SK-N-SH (cell line): ENCODE measurements at regions not wholly inside any gene's neighbourhood (a gene's known extent, or its start where the extent isn't known, plus 50 kb on each side); places are given as distances from the start of the nearest gene placed in this dataset.
A peak's percentile ranks its signal among the peaks of the same experiment; 100 is the strongest.

Source experiments
- CTCF ChIA-PET: fragments of 300-600, 350-600 bp; formaldehyde crosslinking; extraction: SDS; loops from one replicate; lab custom pipeline; 2021; lab: Yijun Ruan, JAX
- POLR2A ChIA-PET: fragments of 350-600 bp; sonication (Branson Sonifier 250); formaldehyde crosslinking; extraction: SDS; loops from one replicate; lab custom pipeline; 2020; ENCODE audit warnings: antibody characterized with exemption, inconsistent platforms; lab: Yijun Ruan, JAX
- DNase-seq: peaks from one replicate; pipeline ENCODE4 v3.0.0; 2012
- H2AFZ ChIP-seq: fragments of 200-600 bp; sonication (generic); 2 replicates; pipeline ENCODE4 v1.8.1; 2016; ENCODE audit warnings: antibody characterized with exemption, mild to moderate bottlenecking, low read depth
- H3F3A ChIP-seq: fragments of 200-600 bp; sonication (generic); replicated peaks from 2 replicates; pipeline ENCODE3; 2016; ENCODE audit warnings: antibody characterized with exemption, mild to moderate bottlenecking; ENCODE audit not compliant: insufficient read depth
- H3K27ac ChIP-seq, 2 experiments: fragments of 200-500 bp in 1 of 2; fragments of 200-600 bp in 1 of 2; sonication (Bioruptor generic) in 1 of 2; sonication (generic), shearing (Covaris generic) in 1 of 2; 2 replicates each; pipeline versions ENCODE4 v1.5.1 to v1.6.1; 2014 to 2016; ENCODE audit warnings: low read depth in 2 of 2, inconsistent platforms in 1 of 2, low read length in 1 of 2, mild to moderate bottlenecking in 1 of 2, mixed read lengths in 1 of 2
- H3K27me3 ChIP-seq: fragments of 200-600 bp; sonication (generic), shearing (Covaris generic); 2 replicates; pipeline ENCODE4 v1.6.1; 2016; ENCODE audit warnings: mixed run types; ENCODE audit not compliant: insufficient read depth
- H3K36me3 ChIP-seq, 2 experiments: fragments of 200-500 bp in 1 of 2; fragments of 200-600 bp in 1 of 2; sonication (Bioruptor generic) in 1 of 2; sonication (generic) in 1 of 2; replicated peaks in 1 of 2; 2 replicates each; pipeline versions ENCODE3 to v1.5.1; 2014 to 2016; ENCODE audit warnings: low read length in 1 of 2, mild to moderate bottlenecking in 1 of 2; ENCODE audit not compliant: insufficient read depth in 2 of 2, control insufficient read depth in 1 of 2
- H3K4me1 ChIP-seq, 2 experiments: fragments of 200-500 bp in 1 of 2; fragments of 200-600 bp in 1 of 2; sonication (Bioruptor generic) in 1 of 2; sonication (generic), shearing (Covaris generic) in 1 of 2; 2 replicates each; pipeline versions ENCODE4 v1.5.1 to v1.6.1; 2014 to 2016; ENCODE audit warnings: low read depth in 1 of 2, low read length in 1 of 2, mixed run types in 1 of 2; ENCODE audit not compliant: insufficient read depth in 2 of 2, control insufficient read depth in 1 of 2
- H3K4me2 ChIP-seq: fragments of 200-600 bp; sonication (generic), shearing (Covaris generic); 2 replicates; pipeline ENCODE4 v1.6.1; 2017; ENCODE audit warnings: mixed run types
- H3K4me3 ChIP-seq, 2 experiments: fragments of 200-500 bp in 1 of 2; fragments of 200-600 bp in 1 of 2; sonication (Bioruptor generic) in 1 of 2; sonication (generic), shearing (Covaris generic) in 1 of 2; 2 replicates each; pipeline versions ENCODE4 v1.5.1 to v1.8.1; 2014 to 2016; ENCODE audit warnings: low read depth in 2 of 2, inconsistent platforms in 1 of 2, low read length in 1 of 2, mild to moderate bottlenecking in 1 of 2, mixed read lengths in 1 of 2, moderate library complexity in 1 of 2
- H3K79me2 ChIP-seq: fragments of 200-600 bp; sonication (generic); 2 replicates; pipeline ENCODE4 v1.8.1; 2017; ENCODE audit warnings: mild to moderate bottlenecking; ENCODE audit not compliant: insufficient read depth
- H3K9ac ChIP-seq: fragments of 200-600 bp; sonication (generic); 2 replicates; pipeline ENCODE4 v1.6.1; 2017; ENCODE audit warnings: mixed run types
- H3K9me2 ChIP-seq: fragments of 200-600 bp; sonication (generic); 2 replicates; pipeline ENCODE4 v1.6.1; 2017; ENCODE audit warnings: mixed run types
- H3K9me3 ChIP-seq: fragments of 200-600 bp; sonication (generic); 2 replicates; pipeline ENCODE4 v1.6.1; 2017; ENCODE audit warnings: mixed run types, mild to moderate bottlenecking, moderate library complexity
- H4K20me1 ChIP-seq: fragments of 200-600 bp; sonication (generic); 2 replicates; pipeline ENCODE4 v1.6.1; 2017; ENCODE audit warnings: mild to moderate bottlenecking, mixed run types; ENCODE audit not compliant: insufficient read depth
- EP300 ChIP-seq, 2 experiments: IDR thresholded peaks; 2 replicates each; pipeline versions ENCODE4 v1.4.0 to v1.6.1; 2012; ENCODE audit warnings: borderline replicate concordance in 1 of 2, low read depth in 1 of 2, low read length in 1 of 2
- FOXJ3 ChIP-seq: sonication (generic); formaldehyde crosslinking; IDR thresholded peaks from 2 replicates; pipeline ENCODE4 v1.5.1; 2020; ENCODE audit warnings: mild to moderate bottlenecking, missing genetic modification reagents
- POLR2AphosphoS5 ChIP-seq: IDR thresholded peaks from 2 replicates; pipeline ENCODE4 v1.6.1; 2012; ENCODE audit warnings: low read depth, low read length
- RCOR1 ChIP-seq: fragments of 150-350 bp; IDR thresholded peaks from 2 replicates; pipeline ENCODE4 v1.6.1; 2017; ENCODE audit warnings: antibody characterized with exemption, low read length
- TAF1 ChIP-seq: IDR thresholded peaks from 2 replicates; pipeline ENCODE4 v1.6.1; 2012; ENCODE audit warnings: low read depth, mild to moderate bottlenecking, low read length, moderate library complexity, borderline replicate concordance
- TCF12 ChIP-seq: IDR thresholded peaks from 2 replicates; pipeline ENCODE4 v1.4.0; 2012
- WGBS: methylation state at CpG from one replicate; pipeline ENCODE4 v1.1.6; 2017; ENCODE audit warnings: low lambda C conversion rate; 5-methylcytosine and 5-hydroxymethylcytosine counted together
- TF ChIP-seq, protein P1 (sequence below): IDR thresholded peaks from 2 replicates; pipeline ENCODE4 v1.4.0; 2012; ENCODE audit warnings: low read depth
- TF ChIP-seq, protein P2 (sequence below): IDR thresholded peaks from 2 replicates; pipeline ENCODE4 v1.4.0; 2012; ENCODE audit warnings: low read depth, borderline replicate concordance
- TF ChIP-seq, protein P3 (sequence below): IDR thresholded peaks from 2 replicates; pipeline ENCODE4; 2012
- TF ChIP-seq, protein P4 (sequence below): IDR thresholded peaks from 2 replicates; pipeline ENCODE4 v1.6.1; 2012; ENCODE audit warnings: mild to moderate bottlenecking, low read depth, low read length, moderate library complexity

DNA sequence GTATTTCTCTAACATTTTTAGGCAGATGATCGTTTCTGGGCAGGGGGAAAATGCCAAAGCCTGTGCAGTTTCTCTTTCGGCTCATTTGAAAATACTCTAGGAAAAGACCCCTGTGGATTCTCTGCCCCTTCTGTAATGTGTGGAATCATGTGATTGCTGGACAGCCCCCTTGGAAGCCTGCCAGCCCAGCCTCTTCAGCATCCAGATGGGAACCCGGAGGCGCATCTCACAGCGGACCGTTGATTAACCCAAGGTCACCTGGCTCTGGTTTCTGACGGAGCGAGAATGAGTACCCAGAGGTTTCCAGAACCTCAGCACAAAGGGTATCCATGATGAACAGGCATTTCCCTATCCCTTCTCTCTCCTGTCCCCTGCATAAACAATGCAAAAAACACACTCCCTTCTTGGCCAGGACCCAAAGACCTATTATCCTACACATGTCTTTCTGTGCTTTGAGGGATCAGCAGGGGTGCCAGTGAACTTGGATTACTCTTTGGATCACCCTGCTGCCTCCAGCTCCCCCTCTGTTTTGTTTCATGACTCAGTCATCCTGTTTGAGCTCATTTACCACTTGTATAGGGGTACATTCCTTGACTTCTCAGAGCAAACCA lies 957.1 kb upstream of the RBFOX1 start:
- Histone ChIP-seq H3K27me3 (no peaks in the 10 kb centered on the region), H2AFZ (no peak overlapping the region), H3K4me2 (no peak overlapping the region), H3K36me3 (no peaks in the 10 kb centered on the region), H3K9me3 (0 out of 2 replicates have a peak, but pooled peaks cover 4% of the 10 kb centered on the region), H3K79me2 (no peaks in the 10 kb centered on the region), H3K4me3 (no peak overlapping the region), H4K20me1 (no peaks in the 10 kb centered on the region), H3K27ac (peak overlapping the region in 1 of 2 experiments; percentile 76; a peak in 2 of 4 replicates), H3F3A (no peaks in the 10 kb centered on the region), H3K4me1 (peaks cover 0 to 13% of the 10 kb centered on the region in 2 experiments; a peak in 2 of 4 replicates), H3K9ac (no peak overlapping the region), H3K9me2 (no peaks in the 10 kb centered on the region)
- ChIA-PET POLR2A (no interaction called here), CTCF (interaction anchor here (0.7 to 1.4 kb wide), 3 partner anchors 9 to 759 kb away, joined by 3 to 5 read pairs (median 3); no protein-coding TSS in a partner anchor)
- DNase-seq: peak; percentile 76
- TF ChIP-seq EP300 (IDR thresholded peaks at IDR 0.05; ENCODE audit: borderline replicate concordance in 1 of 2, low read depth in 1 of 2, low read length in 1 of 2): peak in 1 of 2 experiments; percentile 65; a peak in 2 of 4 replicates
- no peak for TF ChIP-seq TAF1
- TF ChIP-seq RCOR1: peak; percentile 46; the same call in 1 of the 2 replicates
- TF ChIP-seq FOXJ3 (CRISPR knock-in tag): peak; percentile 27; the same call in 1 of the 2 replicates
- 8% methylated on average over 8 of the region's 8 CpGs for WGBS

DNA sequence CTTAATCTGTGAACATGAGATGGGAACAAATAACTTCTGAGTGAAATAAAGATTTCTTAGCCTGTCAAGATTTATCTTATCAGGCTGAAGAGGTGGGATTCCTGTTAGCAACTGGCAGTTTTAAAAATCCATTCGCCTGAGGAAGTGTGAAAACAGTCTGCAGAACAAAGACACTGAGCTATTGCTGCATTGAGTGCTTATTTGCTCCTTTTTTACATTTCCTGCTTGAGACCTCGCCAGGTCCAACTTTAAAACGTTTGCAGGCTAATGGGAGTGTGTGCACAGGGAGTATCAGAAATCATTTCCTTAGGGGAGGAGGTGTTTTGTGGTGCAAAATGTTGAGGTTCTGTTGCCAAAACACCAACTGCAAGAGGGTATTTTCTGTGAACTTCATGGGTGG lies 957.8 kb upstream of the RBFOX1 start:
- H3F3A ChIP-seq: no peaks in the 10 kb centered on the region
- H3K9ac ChIP-seq: no peak overlapping the region
- TF ChIP-seq, protein P1, sequence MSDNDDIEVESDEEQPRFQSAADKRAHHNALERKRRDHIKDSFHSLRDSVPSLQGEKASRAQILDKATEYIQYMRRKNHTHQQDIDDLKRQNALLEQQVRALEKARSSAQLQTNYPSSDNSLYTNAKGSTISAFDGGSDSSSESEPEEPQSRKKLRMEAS: no peak
- TF ChIP-seq, protein P2, sequence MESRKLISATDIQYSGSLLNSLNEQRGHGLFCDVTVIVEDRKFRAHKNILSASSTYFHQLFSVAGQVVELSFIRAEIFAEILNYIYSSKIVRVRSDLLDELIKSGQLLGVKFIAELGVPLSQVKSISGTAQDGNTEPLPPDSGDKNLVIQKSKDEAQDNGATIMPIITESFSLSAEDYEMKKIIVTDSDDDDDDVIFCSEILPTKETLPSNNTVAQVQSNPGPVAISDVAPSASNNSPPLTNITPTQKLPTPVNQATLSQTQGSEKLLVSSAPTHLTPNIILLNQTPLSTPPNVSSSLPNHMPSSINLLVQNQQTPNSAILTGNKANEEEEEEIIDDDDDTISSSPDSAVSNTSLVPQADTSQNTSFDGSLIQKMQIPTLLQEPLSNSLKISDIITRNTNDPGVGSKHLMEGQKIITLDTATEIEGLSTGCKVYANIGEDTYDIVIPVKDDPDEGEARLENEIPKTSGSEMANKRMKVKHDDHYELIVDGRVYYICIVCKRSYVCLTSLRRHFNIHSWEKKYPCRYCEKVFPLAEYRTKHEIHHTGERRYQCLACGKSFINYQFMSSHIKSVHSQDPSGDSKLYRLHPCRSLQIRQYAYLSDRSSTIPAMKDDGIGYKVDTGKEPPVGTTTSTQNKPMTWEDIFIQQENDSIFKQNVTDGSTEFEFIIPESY: no peak
- TF ChIP-seq TCF12 (no peak), POLR2AphosphoS5 (no peak), TAF1 (no peak)
- TF ChIP-seq, protein P3, sequence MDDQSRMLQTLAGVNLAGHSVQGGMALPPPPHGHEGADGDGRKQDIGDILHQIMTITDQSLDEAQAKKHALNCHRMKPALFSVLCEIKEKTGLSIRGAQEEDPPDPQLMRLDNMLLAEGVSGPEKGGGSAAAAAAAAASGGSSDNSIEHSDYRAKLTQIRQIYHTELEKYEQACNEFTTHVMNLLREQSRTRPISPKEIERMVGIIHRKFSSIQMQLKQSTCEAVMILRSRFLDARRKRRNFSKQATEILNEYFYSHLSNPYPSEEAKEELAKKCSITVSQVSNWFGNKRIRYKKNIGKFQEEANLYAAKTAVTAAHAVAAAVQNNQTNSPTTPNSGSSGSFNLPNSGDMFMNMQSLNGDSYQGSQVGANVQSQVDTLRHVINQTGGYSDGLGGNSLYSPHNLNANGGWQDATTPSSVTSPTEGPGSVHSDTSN: no peak
- TF ChIP-seq, protein P4, sequence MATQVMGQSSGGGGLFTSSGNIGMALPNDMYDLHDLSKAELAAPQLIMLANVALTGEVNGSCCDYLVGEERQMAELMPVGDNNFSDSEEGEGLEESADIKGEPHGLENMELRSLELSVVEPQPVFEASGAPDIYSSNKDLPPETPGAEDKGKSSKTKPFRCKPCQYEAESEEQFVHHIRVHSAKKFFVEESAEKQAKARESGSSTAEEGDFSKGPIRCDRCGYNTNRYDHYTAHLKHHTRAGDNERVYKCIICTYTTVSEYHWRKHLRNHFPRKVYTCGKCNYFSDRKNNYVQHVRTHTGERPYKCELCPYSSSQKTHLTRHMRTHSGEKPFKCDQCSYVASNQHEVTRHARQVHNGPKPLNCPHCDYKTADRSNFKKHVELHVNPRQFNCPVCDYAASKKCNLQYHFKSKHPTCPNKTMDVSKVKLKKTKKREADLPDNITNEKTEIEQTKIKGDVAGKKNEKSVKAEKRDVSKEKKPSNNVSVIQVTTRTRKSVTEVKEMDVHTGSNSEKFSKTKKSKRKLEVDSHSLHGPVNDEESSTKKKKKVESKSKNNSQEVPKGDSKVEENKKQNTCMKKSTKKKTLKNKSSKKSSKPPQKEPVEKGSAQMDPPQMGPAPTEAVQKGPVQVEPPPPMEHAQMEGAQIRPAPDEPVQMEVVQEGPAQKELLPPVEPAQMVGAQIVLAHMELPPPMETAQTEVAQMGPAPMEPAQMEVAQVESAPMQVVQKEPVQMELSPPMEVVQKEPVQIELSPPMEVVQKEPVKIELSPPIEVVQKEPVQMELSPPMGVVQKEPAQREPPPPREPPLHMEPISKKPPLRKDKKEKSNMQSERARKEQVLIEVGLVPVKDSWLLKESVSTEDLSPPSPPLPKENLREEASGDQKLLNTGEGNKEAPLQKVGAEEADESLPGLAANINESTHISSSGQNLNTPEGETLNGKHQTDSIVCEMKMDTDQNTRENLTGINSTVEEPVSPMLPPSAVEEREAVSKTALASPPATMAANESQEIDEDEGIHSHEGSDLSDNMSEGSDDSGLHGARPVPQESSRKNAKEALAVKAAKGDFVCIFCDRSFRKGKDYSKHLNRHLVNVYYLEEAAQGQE: no peak
- 0 out of 2 replicates have a peak, but pooled peaks cover 4% of the 10 kb centered on the region for H3K9me3 ChIP-seq
- DNase-seq: no peak
- CTCF ChIA-PET: interaction anchor here (1.4 kb wide), 1 partner anchor 11 kb away, joined by 5 read pairs; no protein-coding TSS in a partner anchor
- no peak overlapping the region for H3K4me3 ChIP-seq
- H4K20me1 ChIP-seq: no peaks in the 10 kb centered on the region
- no peak overlapping the region for H2AFZ ChIP-seq
- H3K4me1 ChIP-seq: peaks cover 0 to 13% of the 10 kb centered on the region in 2 experiments; a peak in 2 of 4 replicates
- no peaks in the 10 kb centered on the region for H3K9me2 ChIP-seq
- H3K4me2 ChIP-seq: no peak overlapping the region
- peak overlapping the region in 1 of 2 experiments; percentile 36; a peak in 1 of 4 replicates for H3K27ac ChIP-seq
- no peaks in the 10 kb centered on the region for H3K79me2 ChIP-seq
- no peaks in the 10 kb centered on the region for H3K36me3 ChIP-seq
- no peaks in the 10 kb centered on the region for H3K27me3 ChIP-seq
- 2% methylated on average over 3 of the region's 3 CpGs for WGBS
- POLR2A ChIA-PET: no interaction called here
